GM12878 (cell line): ENCODE measurements at regions not wholly inside any gene's neighbourhood (a gene's known extent, or its start where the extent isn't known, plus 50 kb on each side); places are given as distances from the start of the nearest gene placed in this dataset.

Experiments
- ATAC-seq: fragments of 200-7000 bp; cut with Tn5 transposase; 3 replicates; pipeline ENCODE4 v1.9.1; 2020; ENCODE audit warnings: mild to moderate bottlenecking, moderate library complexity
- BruUV-seq: library from RNA; stranded (reverse); fragments of 400-500 nt; replicated peaks from 2 replicates; lab custom pipeline; 2021; lab: Mats Ljungman, UMichigan
- CTCF ChIA-PET: fragments of 300-600 bp; sonication (Branson Sonifier 250); formaldehyde crosslinking; extraction: SDS; loops from one replicate; lab custom pipeline; 2021; ENCODE audit warnings: inconsistent platforms; lab: Yijun Ruan, JAX
- POLR2A ChIA-PET: fragments of 350-600 bp; formaldehyde crosslinking; extraction: SDS; loops from one replicate; lab custom pipeline; 2021; ENCODE audit warnings: inconsistent platforms; lab: Charles Lee
- RAD21 ChIA-PET: fragments of 300-600 bp; sonication (Branson Sonifier 250); formaldehyde crosslinking; loops from one replicate; lab custom pipeline; 2023; ENCODE audit warnings: antibody characterized with exemption; ENCODE audit not compliant: unreplicated experiment; lab: Charles Lee
- SMC1A ChIA-PET: fragments of 300-600 bp; sonication (Branson Sonifier 250); formaldehyde crosslinking; loops from one replicate; lab custom pipeline; 2023; ENCODE audit not compliant: unreplicated experiment, uncharacterized antibody; lab: Charles Lee
- DNase-seq: peaks from one replicate; pipeline ENCODE4 v3.0.0-alpha.2; 2011; ENCODE audit warnings: low read depth, low spot score
- FAIRE-seq: peaks from 3 replicates; lab custom pipeline; 2011; peaks lifted over from hg19 to GRCh38; lab: Jason Lieb, UNC
- H2AFZ ChIP-seq: 2 replicates; pipeline ENCODE4 v1.6.0; 2011; ENCODE audit warnings: low read depth, low read length, control low read depth; ENCODE audit not compliant: control insufficient read depth
- H3K27ac ChIP-seq: 2 replicates; pipeline ENCODE4 v1.5.1; 2011; ENCODE audit warnings: control low read depth; ENCODE audit not compliant: control insufficient read depth, insufficient read depth
- H3K27me3 ChIP-seq, 2 experiments: replicated peaks in 1 of 2; 2 replicates each; pipeline versions ENCODE4 v1.6.0 to v1.6.1; 2011; ENCODE audit warnings: low read length in 1 of 2; ENCODE audit not compliant: control insufficient read depth in 2 of 2, insufficient read depth in 2 of 2
- H3K36me3 ChIP-seq, 2 experiments: 2 replicates each; pipeline ENCODE4 v1.5.1; 2011; ENCODE audit warnings: low read length in 1 of 2; ENCODE audit not compliant: control insufficient read depth in 2 of 2, insufficient read depth in 2 of 2
- H3K4me1 ChIP-seq: 2 replicates; pipeline ENCODE4 v1.6.1; 2011; ENCODE audit warnings: mild to moderate bottlenecking, low read length, moderate library complexity, mixed read lengths; ENCODE audit not compliant: control insufficient read depth, insufficient read depth
- H3K4me2 ChIP-seq: 2 replicates; pipeline ENCODE4 v1.6.0; 2011; ENCODE audit warnings: control low read depth; ENCODE audit not compliant: control insufficient read depth, insufficient read depth
- H3K4me3 ChIP-seq: fragments of 200-600 bp; sonication (generic); 2 replicates; pipeline ENCODE4 v1.5.1; 2016
- H3K79me2 ChIP-seq: 2 replicates; pipeline ENCODE4 v1.6.0; 2011; ENCODE audit warnings: low read length; ENCODE audit not compliant: control insufficient read depth, insufficient read depth
- H3K9ac ChIP-seq: 2 replicates; pipeline ENCODE4 v1.8.0; 2011; ENCODE audit warnings: low read length, control low read depth, mixed read lengths; ENCODE audit not compliant: control insufficient read depth, insufficient read depth
- H3K9me3 ChIP-seq: replicated peaks from 3 replicates; pipeline ENCODE4 v1.5.1; 2011; ENCODE audit warnings: mild to moderate bottlenecking, low read length; ENCODE audit not compliant: control insufficient read depth, insufficient read depth
- H4K20me1 ChIP-seq: 2 replicates; pipeline ENCODE4 v1.6.0; 2011; ENCODE audit not compliant: control insufficient read depth, insufficient read depth
- ATF3 ChIP-seq: IDR thresholded peaks from 2 replicates; pipeline ENCODE4 v1.6.1; 2011; ENCODE audit warnings: low read depth, mild to moderate bottlenecking, low read length, moderate library complexity, borderline replicate concordance; ENCODE audit errors: extremely low read depth
- ATF7 ChIP-seq: fragments of 450-650 bp; IDR thresholded peaks from 2 replicates; pipeline ENCODE4 v1.6.1; 2016; ENCODE audit warnings: low read depth, mild to moderate bottlenecking
- BCL11A ChIP-seq: IDR thresholded peaks from 2 replicates; pipeline ENCODE4 v1.6.1; 2011; ENCODE audit warnings: low read depth, low read length
- CEBPB ChIP-seq, 2 experiments: fragments of 150-350 bp in 1 of 2; IDR thresholded peaks; 2 replicates each; pipeline ENCODE4 v1.6.1; 2012 to 2014; ENCODE audit warnings: low read depth in 2 of 2, low read length in 2 of 2, borderline replicate concordance in 1 of 2, inconsistent platforms in 1 of 2
- CHD1 ChIP-seq: IDR thresholded peaks from 2 replicates; pipeline ENCODE4 v1.6.1; 2012; ENCODE audit warnings: low read depth, low read length, improper control_type of control experiment
- EGR1 ChIP-seq, 2 experiments: IDR thresholded peaks; 1 replicate in 1 of 2; 2 replicates in 1 of 2; pipeline ENCODE4 v1.6.1; 2011 to 2012; ENCODE audit warnings: low read depth in 2 of 2, low read length in 2 of 2, borderline replicate concordance in 1 of 2, mild to moderate bottlenecking in 1 of 2, moderate library complexity in 1 of 2
- FOXM1 ChIP-seq: IDR thresholded peaks from 2 replicates; pipeline ENCODE4 v1.6.1; 2012; ENCODE audit warnings: low read depth, mild to moderate bottlenecking, inconsistent platforms, low read length, moderate library complexity
- MEF2A ChIP-seq: IDR thresholded peaks from 2 replicates; pipeline ENCODE4 v1.6.1; 2011; ENCODE audit warnings: low read depth, mild to moderate bottlenecking, low read length, moderate library complexity; ENCODE audit not compliant: insufficient read depth
- MTA2 ChIP-seq: fragments of 450-650 bp; IDR thresholded peaks from 2 replicates; pipeline ENCODE4 v1.6.1; 2016; ENCODE audit warnings: low read depth, mild to moderate bottlenecking, moderate library complexity
- NBN ChIP-seq: fragments of 450-650 bp; IDR thresholded peaks from 2 replicates; pipeline ENCODE4 v1.6.1; 2016
- POLR2AphosphoS5 ChIP-seq: IDR thresholded peaks from 2 replicates; pipeline ENCODE4 v1.6.1; 2011; ENCODE audit warnings: mild to moderate bottlenecking, low read length, inconsistent platforms
- RUNX3 ChIP-seq: IDR thresholded peaks from 2 replicates; pipeline ENCODE4 v1.6.1; 2012; ENCODE audit warnings: low read length, inconsistent platforms
- SUZ12 ChIP-seq: fragments of 200-600 bp; sonication (generic); IDR thresholded peaks from one replicate; pipeline ENCODE4 v1.6.1; 2018; ENCODE audit warnings: antibody characterized with exemption, mild to moderate bottlenecking; ENCODE audit not compliant: unreplicated experiment
- ZNF592 ChIP-seq: fragments of 450-650 bp; IDR thresholded peaks from 2 replicates; pipeline ENCODE4 v1.6.1; 2017; ENCODE audit warnings: mild to moderate bottlenecking, moderate library complexity
- WGBS: methylation state at CpG from one replicate; pipeline ENCODE4 v1.1.6; 2016; ENCODE audit warnings: low lambda C conversion rate; ENCODE audit not compliant: insufficient replicate concordance, insufficient coverage; ENCODE audit errors: missing lambda C conversion rate; 5-methylcytosine and 5-hydroxymethylcytosine counted together
- in situ Hi-C: fragments of 300-500 bp; cut with MboI; formaldehyde crosslinking; loops from 9 replicates; pipeline ENCODE4 v1.14.3; 2018; ENCODE audit warnings: mixed read lengths
- intact Hi-C: fragments of 100-400 bp; cut with micrococcal nuclease; formaldehyde crosslinking; loops from one replicate; pipeline ENCODE4 v1.14.2; 2022; ENCODE audit not compliant: unreplicated experiment
- TF ChIP-seq, protein P1 (sequence below): IDR thresholded peaks from 2 replicates; pipeline ENCODE4 v1.6.1; 2012; ENCODE audit warnings: low read length, inconsistent platforms
- TF ChIP-seq, protein P2 (sequence below): IDR thresholded peaks from 2 replicates; pipeline ENCODE4 v1.6.1; 2012; ENCODE audit warnings: low read depth, low read length, improper control_type of control experiment

DNA sequence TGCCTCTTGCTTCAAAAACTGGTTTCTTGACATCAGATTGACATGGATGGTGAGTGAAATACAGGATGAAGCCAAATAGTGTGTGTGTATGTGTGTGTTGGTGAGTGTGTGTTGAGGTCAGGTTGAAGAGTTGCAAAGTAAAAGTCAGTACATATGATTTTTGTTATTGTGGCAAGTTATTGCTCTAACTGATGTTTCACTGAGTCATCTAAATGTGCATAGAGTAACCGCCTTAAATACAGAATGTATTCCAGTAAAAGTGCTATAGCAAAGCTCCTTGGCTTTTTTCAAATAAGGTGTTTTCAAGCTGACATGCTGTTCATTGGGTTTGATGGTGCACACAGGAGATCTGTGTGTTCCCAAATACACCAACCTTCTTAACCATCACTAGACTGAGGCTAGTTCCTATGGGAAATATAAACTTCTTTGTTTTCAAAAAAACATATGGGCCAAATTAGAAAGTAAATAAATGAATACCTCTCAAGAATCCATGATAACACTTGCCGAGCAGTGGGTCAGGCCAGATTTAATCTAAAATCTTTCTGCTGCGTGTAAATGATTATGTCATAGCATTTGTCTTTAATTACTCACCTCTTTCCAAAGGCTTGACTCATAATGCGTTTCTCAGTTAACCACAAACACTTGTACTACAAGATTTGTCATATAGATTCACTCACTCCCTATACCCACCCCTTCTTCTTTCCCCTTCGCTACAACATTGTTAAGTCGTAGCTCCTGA is 151.1 kb downstream of the LYPLAL1 start (continued):
- TF ChIP-seq BCL11A (peak; percentile 58; the same call in 1 of the 2 replicates), CEBPB (IDR thresholded peaks at IDR 0.05; ENCODE audit: borderline replicate concordance in 1 of 2, low read depth in 2 of 2, low read length in 2 of 2) (no peak), EGR1 (IDR thresholded peaks at IDR 0.05; ENCODE audit: borderline replicate concordance in 1 of 2, low read depth in 2 of 2, low read length in 2 of 2) (no peak), FOXM1 (peak; percentile 41; the same call in 1 of the 2 replicates), MTA2 (0 out of 2 replicates have a peak, but pooled peaks have one; percentile 38), ATF7 (peak; percentile 66), ATF3 (no peak), CHD1 (no peak), MEF2A (0 out of 2 replicates have a peak, but pooled peaks have one; percentile 28)
- TF ChIP-seq, protein P1, sequence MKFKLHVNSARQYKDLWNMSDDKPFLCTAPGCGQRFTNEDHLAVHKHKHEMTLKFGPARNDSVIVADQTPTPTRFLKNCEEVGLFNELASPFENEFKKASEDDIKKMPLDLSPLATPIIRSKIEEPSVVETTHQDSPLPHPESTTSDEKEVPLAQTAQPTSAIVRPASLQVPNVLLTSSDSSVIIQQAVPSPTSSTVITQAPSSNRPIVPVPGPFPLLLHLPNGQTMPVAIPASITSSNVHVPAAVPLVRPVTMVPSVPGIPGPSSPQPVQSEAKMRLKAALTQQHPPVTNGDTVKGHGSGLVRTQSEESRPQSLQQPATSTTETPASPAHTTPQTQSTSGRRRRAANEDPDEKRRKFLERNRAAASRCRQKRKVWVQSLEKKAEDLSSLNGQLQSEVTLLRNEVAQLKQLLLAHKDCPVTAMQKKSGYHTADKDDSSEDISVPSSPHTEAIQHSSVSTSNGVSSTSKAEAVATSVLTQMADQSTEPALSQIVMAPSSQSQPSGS = peak; percentile 81

GRCh38 chr1:219324171-219324570 is 150.5 kb downstream of the LYPLAL1 start:
- SMC1A ChIA-PET = no interaction called here
- Histone ChIP-seq H2AFZ (no peak overlapping the region), H3K27ac (no peak overlapping the region), H3K4me2 (no peak overlapping the region), H3K79me2 (no peaks in the 10 kb centered on the region), H3K27me3 (no peaks in the 10 kb centered on the region), H3K36me3 (no peaks in the 10 kb centered on the region; a peak in 1 of 4 replicates), H4K20me1 (no peaks in the 10 kb centered on the region), H3K9ac (no peak overlapping the region), H3K4me3 (no peak overlapping the region), H3K9me3 (no peaks in the 10 kb centered on the region; the same call in 1 of the 3 replicates), H3K4me1 (no peaks in the 10 kb centered on the region)
- CTCF ChIA-PET = no interaction called here
- POLR2A ChIA-PET = interaction anchor here (1.2 kb wide), 1 partner anchor 51 kb away, joined by 6 read pairs; no protein-coding TSS in a partner anchor
- RAD21 ChIA-PET = no interaction called here
- WGBS = 11% methylated on average over 4 of the region's 4 CpGs
- ATAC-seq (no peak), DNase-seq (no peak), FAIRE-seq (no peak)
- no TSS peak for BruUV-seq
- intact Hi-C loops (no loop called here), in situ Hi-C loops (no loop called here)
- TF ChIP-seq ZNF592 (no peak), SUZ12 (no peak), RUNX3 (no peak), POLR2AphosphoS5 (no peak), NBN (no peak)
- TF ChIP-seq, protein P2, sequence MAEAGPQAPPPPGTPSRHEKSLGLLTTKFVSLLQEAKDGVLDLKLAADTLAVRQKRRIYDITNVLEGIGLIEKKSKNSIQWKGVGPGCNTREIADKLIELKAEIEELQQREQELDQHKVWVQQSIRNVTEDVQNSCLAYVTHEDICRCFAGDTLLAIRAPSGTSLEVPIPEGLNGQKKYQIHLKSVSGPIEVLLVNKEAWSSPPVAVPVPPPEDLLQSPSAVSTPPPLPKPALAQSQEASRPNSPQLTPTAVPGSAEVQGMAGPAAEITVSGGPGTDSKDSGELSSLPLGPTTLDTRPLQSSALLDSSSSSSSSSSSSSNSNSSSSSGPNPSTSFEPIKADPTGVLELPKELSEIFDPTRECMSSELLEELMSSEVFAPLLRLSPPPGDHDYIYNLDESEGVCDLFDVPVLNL = no peak
